HepG2 (cell line): ENCODE measurements at regions not wholly inside any gene's neighbourhood (a gene's known extent, or its start where the extent isn't known, plus 50 kb on each side); places are given as distances from the start of the nearest gene placed in this dataset.

Experiments
- CBX1 ChIP-seq: IDR thresholded peaks from one replicate; pipeline ENCODE4 v1.6.1; 2016; ENCODE audit warnings: antibody characterized with exemption, low read depth
- RARG ChIP-seq: sonication (generic); formaldehyde crosslinking; IDR thresholded peaks from 2 replicates; pipeline ENCODE4 v1.4.0; 2020; ENCODE audit warnings: low read depth, mild to moderate bottlenecking, missing genetic modification reagents
- ZNF605 ChIP-seq: sonication (generic); formaldehyde crosslinking; IDR thresholded peaks from 2 replicates; pipeline ENCODE4 v1.8.0; 2022; ENCODE audit warnings: mild to moderate bottlenecking, missing genetic modification reagents
- TF ChIP-seq, protein P1 (sequence below): sonication (generic); formaldehyde crosslinking; IDR thresholded peaks from 2 replicates; pipeline ENCODE4 v1.4.0; 2020; ENCODE audit warnings: missing genetic modification reagents
- TF ChIP-seq, protein P2 (sequence below): sonication (generic); formaldehyde crosslinking; IDR thresholded peaks from 2 replicates; pipeline ENCODE4 v1.8.1; 2022; ENCODE audit warnings: mild to moderate bottlenecking, missing genetic modification reagents
- TF ChIP-seq, protein P3 (sequence below): sonication (generic); formaldehyde crosslinking; IDR thresholded peaks from 2 replicates; pipeline ENCODE4 v1.4.0; 2020; ENCODE audit warnings: missing genetic modification reagents
- TF ChIP-seq, protein P4 (sequence below): sonication (generic); formaldehyde crosslinking; IDR thresholded peaks from 2 replicates; pipeline ENCODE4 v1.4.0; 2020; ENCODE audit warnings: missing genetic modification reagents, borderline replicate concordance
- TF ChIP-seq, protein P5 (sequence below): sonication (generic); formaldehyde crosslinking; IDR thresholded peaks from 2 replicates; pipeline ENCODE4 v1.5.0; 2020; ENCODE audit warnings: mild to moderate bottlenecking, missing genetic modification reagents, borderline replicate concordance

DNA sequence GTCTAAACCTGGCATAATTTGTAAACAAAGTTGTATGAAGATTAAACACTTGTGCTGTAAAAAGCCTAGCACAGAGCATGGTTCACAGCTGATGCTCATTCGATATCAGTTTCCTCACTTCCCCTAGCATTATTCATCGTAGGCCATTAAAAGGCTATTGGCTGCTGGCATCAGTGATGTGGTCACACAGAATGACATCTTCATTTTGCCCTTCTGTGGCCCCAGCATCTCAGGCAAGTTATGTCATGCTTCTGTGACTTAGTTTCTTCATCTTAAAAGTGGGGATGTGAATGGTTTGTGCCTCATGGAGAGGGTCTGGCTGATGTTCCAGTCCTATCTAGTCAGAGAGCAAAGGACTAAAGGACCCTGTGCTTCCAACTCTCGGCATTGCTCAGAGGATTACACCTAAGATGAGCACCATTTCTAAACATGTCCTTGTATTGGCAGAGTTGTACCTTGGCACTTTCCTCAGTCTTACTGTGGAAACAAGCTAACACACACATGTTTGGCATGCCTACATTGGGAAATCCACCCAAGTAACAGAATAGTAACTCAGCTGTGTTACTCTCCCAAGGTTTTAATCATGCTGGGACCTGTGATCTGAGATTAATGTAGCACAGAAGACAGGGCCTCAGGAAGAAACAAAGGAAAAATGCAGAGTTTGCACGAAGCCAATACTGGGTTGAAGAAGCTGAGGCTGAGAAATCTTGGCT is 83.5 kb upstream of the OR9Q1 start (continued):
- TF ChIP-seq, protein P1, sequence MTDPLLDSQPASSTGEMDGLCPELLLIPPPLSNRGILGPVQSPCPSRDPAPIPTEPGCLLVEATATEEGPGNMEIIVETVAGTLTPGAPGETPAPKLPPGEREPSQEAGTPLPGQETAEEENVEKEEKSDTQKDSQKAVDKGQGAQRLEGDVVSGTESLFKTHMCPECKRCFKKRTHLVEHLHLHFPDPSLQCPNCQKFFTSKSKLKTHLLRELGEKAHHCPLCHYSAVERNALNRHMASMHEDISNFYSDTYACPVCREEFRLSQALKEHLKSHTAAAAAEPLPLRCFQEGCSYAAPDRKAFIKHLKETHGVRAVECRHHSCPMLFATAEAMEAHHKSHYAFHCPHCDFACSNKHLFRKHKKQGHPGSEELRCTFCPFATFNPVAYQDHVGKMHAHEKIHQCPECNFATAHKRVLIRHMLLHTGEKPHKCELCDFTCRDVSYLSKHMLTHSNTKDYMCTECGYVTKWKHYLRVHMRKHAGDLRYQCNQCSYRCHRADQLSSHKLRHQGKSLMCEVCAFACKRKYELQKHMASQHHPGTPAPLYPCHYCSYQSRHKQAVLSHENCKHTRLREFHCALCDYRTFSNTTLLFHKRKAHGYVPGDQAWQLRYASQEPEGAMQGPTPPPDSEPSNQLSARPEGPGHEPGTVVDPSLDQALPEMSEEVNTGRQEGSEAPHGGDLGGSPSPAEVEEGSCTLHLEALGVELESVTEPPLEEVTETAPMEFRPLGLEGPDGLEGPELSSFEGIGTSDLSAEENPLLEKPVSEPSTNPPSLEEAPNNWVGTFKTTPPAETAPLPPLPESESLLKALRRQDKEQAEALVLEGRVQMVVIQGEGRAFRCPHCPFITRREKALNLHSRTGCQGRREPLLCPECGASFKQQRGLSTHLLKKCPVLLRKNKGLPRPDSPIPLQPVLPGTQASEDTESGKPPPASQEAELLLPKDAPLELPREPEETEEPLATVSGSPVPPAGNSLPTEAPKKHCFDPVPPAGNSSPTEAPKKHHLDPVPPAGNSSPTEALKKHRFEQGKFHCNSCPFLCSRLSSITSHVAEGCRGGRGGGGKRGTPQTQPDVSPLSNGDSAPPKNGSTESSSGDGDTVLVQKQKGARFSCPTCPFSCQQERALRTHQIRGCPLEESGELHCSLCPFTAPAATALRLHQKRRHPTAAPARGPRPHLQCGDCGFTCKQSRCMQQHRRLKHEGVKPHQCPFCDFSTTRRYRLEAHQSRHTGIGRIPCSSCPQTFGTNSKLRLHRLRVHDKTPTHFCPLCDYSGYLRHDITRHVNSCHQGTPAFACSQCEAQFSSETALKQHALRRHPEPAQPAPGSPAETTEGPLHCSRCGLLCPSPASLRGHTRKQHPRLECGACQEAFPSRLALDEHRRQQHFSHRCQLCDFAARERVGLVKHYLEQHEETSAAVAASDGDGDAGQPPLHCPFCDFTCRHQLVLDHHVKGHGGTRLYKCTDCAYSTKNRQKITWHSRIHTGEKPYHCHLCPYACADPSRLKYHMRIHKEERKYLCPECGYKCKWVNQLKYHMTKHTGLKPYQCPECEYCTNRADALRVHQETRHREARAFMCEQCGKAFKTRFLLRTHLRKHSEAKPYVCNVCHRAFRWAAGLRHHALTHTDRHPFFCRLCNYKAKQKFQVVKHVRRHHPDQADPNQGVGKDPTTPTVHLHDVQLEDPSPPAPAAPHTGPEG (CRISPR knock-in tag): no peak
- TF ChIP-seq, protein P2, sequence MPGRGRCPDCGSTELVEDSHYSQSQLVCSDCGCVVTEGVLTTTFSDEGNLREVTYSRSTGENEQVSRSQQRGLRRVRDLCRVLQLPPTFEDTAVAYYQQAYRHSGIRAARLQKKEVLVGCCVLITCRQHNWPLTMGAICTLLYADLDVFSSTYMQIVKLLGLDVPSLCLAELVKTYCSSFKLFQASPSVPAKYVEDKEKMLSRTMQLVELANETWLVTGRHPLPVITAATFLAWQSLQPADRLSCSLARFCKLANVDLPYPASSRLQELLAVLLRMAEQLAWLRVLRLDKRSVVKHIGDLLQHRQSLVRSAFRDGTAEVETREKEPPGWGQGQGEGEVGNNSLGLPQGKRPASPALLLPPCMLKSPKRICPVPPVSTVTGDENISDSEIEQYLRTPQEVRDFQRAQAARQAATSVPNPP (CRISPR knock-in tag): no peak
- TF ChIP-seq ZNF605 (no peak), RARG (no peak), CBX1 (no peak)
- TF ChIP-seq, protein P3, sequence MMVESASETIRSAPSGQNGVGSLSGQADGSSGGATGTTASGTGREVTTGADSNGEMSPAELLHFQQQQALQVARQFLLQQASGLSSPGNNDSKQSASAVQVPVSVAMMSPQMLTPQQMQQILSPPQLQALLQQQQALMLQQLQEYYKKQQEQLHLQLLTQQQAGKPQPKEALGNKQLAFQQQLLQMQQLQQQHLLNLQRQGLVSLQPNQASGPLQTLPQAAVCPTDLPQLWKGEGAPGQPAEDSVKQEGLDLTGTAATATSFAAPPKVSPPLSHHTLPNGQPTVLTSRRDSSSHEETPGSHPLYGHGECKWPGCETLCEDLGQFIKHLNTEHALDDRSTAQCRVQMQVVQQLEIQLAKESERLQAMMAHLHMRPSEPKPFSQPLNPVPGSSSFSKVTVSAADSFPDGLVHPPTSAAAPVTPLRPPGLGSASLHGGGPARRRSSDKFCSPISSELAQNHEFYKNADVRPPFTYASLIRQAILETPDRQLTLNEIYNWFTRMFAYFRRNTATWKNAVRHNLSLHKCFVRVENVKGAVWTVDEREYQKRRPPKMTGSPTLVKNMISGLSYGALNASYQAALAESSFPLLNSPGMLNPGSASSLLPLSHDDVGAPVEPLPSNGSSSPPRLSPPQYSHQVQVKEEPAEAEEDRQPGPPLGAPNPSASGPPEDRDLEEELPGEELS (CRISPR knock-in tag): no peak
- TF ChIP-seq, protein P4, sequence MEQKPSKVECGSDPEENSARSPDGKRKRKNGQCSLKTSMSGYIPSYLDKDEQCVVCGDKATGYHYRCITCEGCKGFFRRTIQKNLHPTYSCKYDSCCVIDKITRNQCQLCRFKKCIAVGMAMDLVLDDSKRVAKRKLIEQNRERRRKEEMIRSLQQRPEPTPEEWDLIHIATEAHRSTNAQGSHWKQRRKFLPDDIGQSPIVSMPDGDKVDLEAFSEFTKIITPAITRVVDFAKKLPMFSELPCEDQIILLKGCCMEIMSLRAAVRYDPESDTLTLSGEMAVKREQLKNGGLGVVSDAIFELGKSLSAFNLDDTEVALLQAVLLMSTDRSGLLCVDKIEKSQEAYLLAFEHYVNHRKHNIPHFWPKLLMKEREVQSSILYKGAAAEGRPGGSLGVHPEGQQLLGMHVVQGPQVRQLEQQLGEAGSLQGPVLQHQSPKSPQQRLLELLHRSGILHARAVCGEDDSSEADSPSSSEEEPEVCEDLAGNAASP (CRISPR knock-in tag): no peak
- TF ChIP-seq, protein P5, sequence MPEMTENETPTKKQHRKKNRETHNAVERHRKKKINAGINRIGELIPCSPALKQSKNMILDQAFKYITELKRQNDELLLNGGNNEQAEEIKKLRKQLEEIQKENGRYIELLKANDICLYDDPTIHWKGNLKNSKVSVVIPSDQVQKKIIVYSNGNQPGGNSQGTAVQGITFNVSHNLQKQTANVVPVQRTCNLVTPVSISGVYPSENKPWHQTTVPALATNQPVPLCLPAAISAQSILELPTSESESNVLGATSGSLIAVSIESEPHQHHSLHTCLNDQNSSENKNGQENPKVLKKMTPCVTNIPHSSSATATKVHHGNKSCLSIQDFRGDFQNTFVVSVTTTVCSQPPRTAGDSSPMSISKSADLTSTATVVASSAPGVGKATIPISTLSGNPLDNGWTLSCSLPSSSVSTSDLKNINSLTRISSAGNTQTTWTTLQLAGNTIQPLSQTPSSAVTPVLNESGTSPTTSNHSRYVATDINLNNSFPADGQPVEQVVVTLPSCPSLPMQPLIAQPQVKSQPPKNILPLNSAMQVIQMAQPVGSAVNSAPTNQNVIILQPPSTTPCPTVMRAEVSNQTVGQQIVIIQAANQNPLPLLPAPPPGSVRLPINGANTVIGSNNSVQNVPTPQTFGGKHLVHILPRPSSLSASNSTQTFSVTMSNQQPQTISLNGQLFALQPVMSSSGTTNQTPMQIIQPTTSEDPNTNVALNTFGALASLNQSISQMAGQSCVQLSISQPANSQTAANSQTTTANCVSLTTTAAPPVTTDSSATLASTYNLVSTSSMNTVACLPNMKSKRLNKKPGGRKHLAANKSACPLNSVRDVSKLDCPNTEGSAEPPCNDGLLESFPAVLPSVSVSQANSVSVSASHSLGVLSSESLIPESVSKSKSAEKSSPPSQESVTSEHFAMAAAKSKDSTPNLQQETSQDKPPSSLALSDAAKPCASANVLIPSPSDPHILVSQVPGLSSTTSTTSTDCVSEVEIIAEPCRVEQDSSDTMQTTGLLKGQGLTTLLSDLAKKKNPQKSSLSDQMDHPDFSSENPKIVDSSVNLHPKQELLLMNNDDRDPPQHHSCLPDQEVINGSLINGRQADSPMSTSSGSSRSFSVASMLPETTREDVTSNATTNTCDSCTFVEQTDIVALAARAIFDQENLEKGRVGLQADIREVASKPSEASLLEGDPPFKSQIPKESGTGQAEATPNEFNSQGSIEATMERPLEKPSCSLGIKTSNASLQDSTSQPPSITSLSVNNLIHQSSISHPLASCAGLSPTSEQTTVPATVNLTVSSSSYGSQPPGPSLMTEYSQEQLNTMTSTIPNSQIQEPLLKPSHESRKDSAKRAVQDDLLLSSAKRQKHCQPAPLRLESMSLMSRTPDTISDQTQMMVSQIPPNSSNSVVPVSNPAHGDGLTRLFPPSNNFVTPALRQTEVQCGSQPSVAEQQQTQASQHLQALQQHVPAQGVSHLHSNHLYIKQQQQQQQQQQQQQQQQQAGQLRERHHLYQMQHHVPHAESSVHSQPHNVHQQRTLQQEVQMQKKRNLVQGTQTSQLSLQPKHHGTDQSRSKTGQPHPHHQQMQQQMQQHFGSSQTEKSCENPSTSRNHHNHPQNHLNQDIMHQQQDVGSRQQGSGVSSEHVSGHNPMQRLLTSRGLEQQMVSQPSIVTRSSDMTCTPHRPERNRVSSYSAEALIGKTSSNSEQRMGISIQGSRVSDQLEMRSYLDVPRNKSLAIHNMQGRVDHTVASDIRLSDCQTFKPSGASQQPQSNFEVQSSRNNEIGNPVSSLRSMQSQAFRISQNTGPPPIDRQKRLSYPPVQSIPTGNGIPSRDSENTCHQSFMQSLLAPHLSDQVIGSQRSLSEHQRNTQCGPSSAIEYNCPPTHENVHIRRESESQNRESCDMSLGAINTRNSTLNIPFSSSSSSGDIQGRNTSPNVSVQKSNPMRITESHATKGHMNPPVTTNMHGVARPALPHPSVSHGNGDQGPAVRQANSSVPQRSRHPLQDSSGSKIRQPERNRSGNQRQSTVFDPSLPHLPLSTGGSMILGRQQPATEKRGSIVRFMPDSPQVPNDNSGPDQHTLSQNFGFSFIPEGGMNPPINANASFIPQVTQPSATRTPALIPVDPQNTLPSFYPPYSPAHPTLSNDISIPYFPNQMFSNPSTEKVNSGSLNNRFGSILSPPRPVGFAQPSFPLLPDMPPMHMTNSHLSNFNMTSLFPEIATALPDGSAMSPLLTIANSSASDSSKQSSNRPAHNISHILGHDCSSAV (CRISPR knock-in tag): no peak
